Caco-2 (cell line): ENCODE measurements at regions not wholly inside any gene's neighbourhood (a gene's known extent, or its start where the extent isn't known, plus 50 kb on each side); places are given as distances from the start of the nearest gene placed in this dataset.

Experiments
- BruUV-seq: library from RNA; stranded (reverse); fragments of 400-500 nt; replicated peaks from 2 replicates; lab custom pipeline; 2021; lab: Mats Ljungman, UMichigan
- CTCF ChIA-PET: fragments of 300-600 bp; sonication (Branson Sonifier 250); formaldehyde crosslinking; loops from one replicate; lab custom pipeline; 2022; ENCODE audit warnings: antibody characterized with exemption; lab: Charles Lee
- POLR2A ChIA-PET: fragments of 300-600 bp; sonication (Branson Sonifier 250); formaldehyde crosslinking; loops from one replicate; lab custom pipeline; 2022; ENCODE audit warnings: antibody characterized with exemption; lab: Charles Lee
- DNase-seq, 2 experiments: peaks; one replicate each; pipeline versions ENCODE4 v3.0.0 to v3.0.0-alpha.2; 2020 to 2022
- H3K27me3 ChIP-seq: replicated peaks from 2 replicates; pipeline ENCODE4 v1.6.0; 2011; ENCODE audit warnings: low read length; ENCODE audit not compliant: control insufficient read depth, insufficient read depth
- H3K36me3 ChIP-seq: 2 replicates; pipeline ENCODE4 v1.5.1; 2011; ENCODE audit warnings: low read length; ENCODE audit not compliant: control insufficient read depth, insufficient read depth
- H3K4me1 ChIP-seq: fragments of 250-450 bp; sonication (Bioruptor Pico); 2 replicates; pipeline ENCODE4 v1.5.1; 2020; ENCODE audit warnings: mild to moderate bottlenecking
- H3K4me3 ChIP-seq: 2 replicates; pipeline ENCODE4 v1.5.1; 2011; ENCODE audit warnings: low read depth, mild to moderate bottlenecking, control low read depth, low read length
- H3K9me3 ChIP-seq: fragments of 250-450 bp; sonication (Bioruptor Pico); 2 replicates; pipeline ENCODE4 v1.5.1; 2020; ENCODE audit warnings: mild to moderate bottlenecking, moderate library complexity
- H3K27ac Mint-ChIP-seq: one replicate; pipeline ENCODE4 v1.8.0; 2022; ENCODE audit warnings: mixed read lengths; ENCODE audit not compliant: unreplicated experiment
- H3K27me3 Mint-ChIP-seq: one replicate; pipeline ENCODE4 v1.8.0; 2022; ENCODE audit warnings: mixed read lengths; ENCODE audit not compliant: insufficient read depth, unreplicated experiment
- H3K36me3 Mint-ChIP-seq: one replicate; pipeline ENCODE4 v1.8.0; 2022; ENCODE audit warnings: mild to moderate bottlenecking, mixed read lengths; ENCODE audit not compliant: insufficient read depth, unreplicated experiment
- H3K4me1 Mint-ChIP-seq: one replicate; pipeline ENCODE4 v1.8.0; 2022; ENCODE audit warnings: low read depth, mixed read lengths; ENCODE audit not compliant: unreplicated experiment
- H3K4me3 Mint-ChIP-seq: one replicate; pipeline ENCODE4 v1.8.0; 2022; ENCODE audit warnings: mild to moderate bottlenecking, moderate library complexity, mixed read lengths; ENCODE audit not compliant: unreplicated experiment
- H3K9me3 Mint-ChIP-seq: one replicate; pipeline ENCODE4 v1.8.0; 2022; ENCODE audit warnings: mixed read lengths; ENCODE audit not compliant: unreplicated experiment
- CTCF ChIP-seq, 2 experiments: fragments of 200-600 bp in 1 of 2; IDR thresholded peaks; 1 replicate in 1 of 2; 2 replicates in 1 of 2; pipeline versions ENCODE4 v1.5.1 to v1.8.0; 2011 to 2022; ENCODE audit warnings: antibody characterized with exemption in 1 of 2, control low read depth in 1 of 2, inconsistent platforms in 1 of 2, low read depth in 1 of 2, low read length in 1 of 2, mild to moderate bottlenecking in 1 of 2, moderate library complexity in 1 of 2; ENCODE audit not compliant: insufficient read depth in 1 of 2, severe bottlenecking in 1 of 2, unreplicated experiment in 1 of 2
- intact Hi-C: fragments of 100-400 bp; cut with micrococcal nuclease; formaldehyde crosslinking; loops from one replicate; pipeline ENCODE4 v1.10.0; 2022; ENCODE audit not compliant: unreplicated experiment

GRCh38 chr6:87791029-87791428 lies 89.0 kb upstream of the AKIRIN2 start:
- no peaks in the 10 kb centered on the region for H3K27me3 Mint-ChIP-seq
- H3K36me3 ChIP-seq = no peaks in the 10 kb centered on the region
- TF ChIP-seq CTCF (IDR thresholded peaks at IDR 0.05; ENCODE audit: insufficient read depth in 1 of 2, low read depth in 1 of 2, low read length in 1 of 2, severe bottlenecking in 1 of 2, unreplicated experiment in 1 of 2) = no peak
- H3K9me3 Mint-ChIP-seq = no peaks in the 10 kb centered on the region
- H3K36me3 Mint-ChIP-seq = no peaks in the 10 kb centered on the region
- H3K4me3 Mint-ChIP-seq = no peak overlapping the region
- intact Hi-C loops = no loop called here
- H3K9me3 ChIP-seq = no peaks in the 10 kb centered on the region
- CTCF ChIA-PET = no interaction called here
- no TSS peak for BruUV-seq
- H3K27ac Mint-ChIP-seq = no peak overlapping the region
- no peak for DNase-seq
- H3K4me1 Mint-ChIP-seq = peaks cover 28% of the 10 kb centered on the region
- H3K27me3 ChIP-seq = no peaks in the 10 kb centered on the region
- POLR2A ChIA-PET = no interaction called here
- H3K4me1 ChIP-seq = peaks cover 14% of the 10 kb centered on the region; the same call in 1 of the 2 replicates
- H3K4me3 ChIP-seq = no peak overlapping the region

DNA sequence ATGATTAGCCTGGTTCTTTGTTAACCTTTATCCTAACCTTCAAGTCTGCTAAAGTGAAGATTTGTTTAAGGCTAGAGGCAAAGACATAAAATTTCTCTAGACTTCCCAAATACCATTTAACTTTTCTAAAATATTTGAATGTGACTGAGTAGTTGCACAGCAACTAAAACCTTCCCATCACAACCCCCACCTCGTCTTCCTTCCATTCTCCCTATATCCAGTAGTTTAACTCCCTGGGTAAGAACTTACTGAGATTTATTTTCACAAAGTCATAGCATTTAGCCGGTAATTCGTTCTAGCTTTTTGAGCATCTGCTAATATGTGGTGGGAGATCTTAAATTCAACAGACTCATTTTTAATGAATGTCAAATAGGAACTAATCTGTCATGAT lies 87.9 kb upstream of the AKIRIN2 start:
- DNase-seq = no peak
- no peaks in the 10 kb centered on the region for H3K36me3 Mint-ChIP-seq
- POLR2A ChIA-PET = no interaction called here
- Histone ChIP-seq H3K4me1 (peaks cover 14% of the 10 kb centered on the region; the same call in 1 of the 2 replicates), H3K4me3 (no peak overlapping the region), H3K9me3 (no peaks in the 10 kb centered on the region), H3K27me3 (no peaks in the 10 kb centered on the region), H3K36me3 (no peaks in the 10 kb centered on the region)
- intact Hi-C loops = no loop called here
- no peak overlapping the region for H3K4me3 Mint-ChIP-seq
- no peaks in the 10 kb centered on the region for H3K9me3 Mint-ChIP-seq
- no TSS peak for BruUV-seq
- no peaks in the 10 kb centered on the region for H3K27me3 Mint-ChIP-seq
- H3K27ac Mint-ChIP-seq = no peak overlapping the region
- TF ChIP-seq CTCF (IDR thresholded peaks at IDR 0.05; ENCODE audit: insufficient read depth in 1 of 2, low read depth in 1 of 2, low read length in 1 of 2, severe bottlenecking in 1 of 2, unreplicated experiment in 1 of 2) = no peak
- CTCF ChIA-PET = no interaction called here
- H3K4me1 Mint-ChIP-seq = peaks cover 19% of the 10 kb centered on the region

DNA sequence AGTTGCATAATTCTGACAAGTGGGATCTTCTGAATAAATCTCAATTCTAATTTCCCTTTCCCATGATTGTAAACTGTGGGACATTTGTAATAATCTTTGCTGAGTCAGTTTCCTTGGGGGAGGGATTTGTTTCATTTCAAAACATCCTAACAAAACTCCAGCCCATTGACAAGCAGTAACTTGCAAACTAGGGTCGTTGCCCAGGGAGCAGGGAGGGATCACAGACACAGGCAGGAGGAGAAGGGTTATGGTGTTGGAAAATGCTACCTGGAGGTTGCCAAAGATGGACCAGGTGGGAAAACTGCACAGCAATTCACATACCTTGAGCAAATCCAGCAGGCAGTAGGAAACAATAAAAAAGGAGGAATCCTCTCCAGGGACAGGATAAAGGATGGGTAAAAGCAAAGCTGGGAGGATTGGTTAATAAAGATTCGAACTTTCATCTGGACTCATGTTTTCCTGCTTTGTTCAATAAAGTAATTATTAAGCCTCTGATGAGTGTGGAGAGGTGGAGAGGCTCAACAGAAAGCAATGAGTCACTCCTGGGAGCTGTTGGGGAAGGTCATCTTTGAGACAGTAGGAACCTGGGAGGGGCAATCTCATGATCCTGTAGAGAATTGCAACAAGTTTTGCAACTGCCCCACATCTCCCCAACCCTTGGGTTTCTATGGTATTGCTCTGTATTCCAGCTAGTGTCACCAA lies 87.3 kb upstream of the AKIRIN2 start:
- Mint-ChIP-seq H3K4me1 (peaks cover 23% of the 10 kb centered on the region), H3K4me3 (no peak overlapping the region), H3K27ac (peak overlapping the region; percentile 60), H3K36me3 (no peaks in the 10 kb centered on the region), H3K27me3 (no peaks in the 10 kb centered on the region), H3K9me3 (no peaks in the 10 kb centered on the region)
- Histone ChIP-seq H3K27me3 (no peaks in the 10 kb centered on the region), H3K9me3 (no peaks in the 10 kb centered on the region), H3K4me3 (no peak overlapping the region), H3K36me3 (no peaks in the 10 kb centered on the region), H3K4me1 (peaks cover 14% of the 10 kb centered on the region; the same call in 1 of the 2 replicates)
- intact Hi-C loops = no loop called here
- ChIA-PET CTCF (interaction anchor here (0.6 kb wide), 1 partner anchor 355 kb away, joined by 3 read pairs; no protein-coding TSS in a partner anchor), POLR2A (no interaction called here)
- BruUV-seq = no TSS peak
- no peak for TF ChIP-seq CTCF (IDR thresholded peaks at IDR 0.05; ENCODE audit: insufficient read depth in 1 of 2, low read depth in 1 of 2, low read length in 1 of 2, severe bottlenecking in 1 of 2, unreplicated experiment in 1 of 2)
- DNase-seq = peak; percentile 34 to 47
